HG02973 (cell line): ENCODE measurements at regions not wholly inside any gene's neighbourhood (a gene's known extent, or its start where the extent isn't known, plus 50 kb on each side); places are given as distances from the start of the nearest gene placed in this dataset.

Source experiments
- ATAC-seq: cut with Tn5 transposase; IDR thresholded peaks from one replicate; pipeline ENCODE4 v1.9.1; 2021; ENCODE audit warnings: moderate library complexity; ENCODE audit not compliant: unreplicated experiment

DNA sequence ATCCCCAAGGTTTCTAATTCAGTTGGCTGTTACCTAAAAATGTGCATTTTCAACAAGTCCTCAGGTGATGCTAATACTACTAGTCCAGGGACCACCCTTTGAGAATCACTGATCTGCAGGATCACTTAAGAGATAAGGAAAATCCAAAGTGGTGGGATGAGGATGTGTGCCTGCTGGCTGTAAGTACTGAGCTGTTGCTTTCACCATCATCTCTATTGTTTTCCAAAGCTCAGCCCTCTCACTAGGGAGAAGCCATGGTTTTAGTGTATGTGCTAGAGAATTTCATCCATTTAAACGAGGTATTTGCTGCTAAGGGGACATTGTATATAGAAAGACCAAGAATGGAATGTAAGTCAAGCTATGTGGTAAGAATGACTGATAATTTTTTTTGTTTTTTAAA is 202.3 kb downstream of the KIF21A start:
- ATAC-seq: no peak

DNA sequence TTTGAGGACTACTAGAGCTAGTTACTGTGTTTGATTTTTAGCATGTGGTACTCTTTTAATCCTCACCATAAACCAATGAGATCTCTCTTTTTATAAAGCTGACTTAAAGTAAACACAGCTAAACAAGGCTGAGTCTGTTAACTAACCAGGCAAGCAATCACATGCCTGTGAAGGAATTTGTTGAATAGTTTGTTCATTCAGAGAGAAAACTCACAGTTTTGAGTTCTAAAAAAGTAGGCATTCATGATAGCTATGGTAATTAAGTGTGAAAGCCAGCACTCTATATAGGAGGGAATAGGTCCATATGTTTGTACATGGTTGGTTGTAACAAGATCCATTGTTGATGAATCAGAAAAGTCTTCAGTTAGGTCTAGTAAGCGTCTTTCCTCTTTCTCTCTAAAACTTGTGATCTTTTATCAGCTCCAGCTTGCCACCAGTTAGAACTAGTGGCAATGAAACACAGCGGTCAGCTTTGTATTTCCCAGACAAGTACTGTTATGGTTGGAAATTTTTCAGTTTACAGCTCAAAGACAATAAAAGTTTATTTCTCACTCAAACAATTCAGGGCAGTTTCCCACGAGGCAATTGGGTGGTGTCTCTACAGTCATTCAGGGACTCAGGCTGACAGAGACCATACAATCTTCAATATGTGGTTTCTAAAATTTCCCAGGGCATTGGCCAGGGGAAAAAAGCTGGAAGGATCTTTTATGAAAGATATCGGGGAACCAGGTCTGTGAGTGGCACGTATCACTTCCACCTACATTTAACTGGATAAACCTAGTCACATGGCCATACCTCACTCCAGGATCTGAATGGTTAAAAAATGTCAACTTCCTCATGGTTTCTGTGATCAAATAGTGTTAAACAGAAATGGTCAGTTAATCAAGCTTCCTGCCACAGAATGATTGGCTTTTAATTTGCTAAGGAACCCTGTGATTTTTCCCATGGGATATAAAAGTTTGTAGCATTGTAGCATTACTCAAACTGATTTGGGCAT is 203.1 kb downstream of the KIF21A start:
- ATAC-seq: no peak

GRCh38 chr12:39237004-39237403 is 205.9 kb downstream of the KIF21A start:
- ATAC-seq: no peak

GRCh38 chr12:39235990-39236767 is 206.7 kb downstream of the KIF21A start:
- no peak for ATAC-seq

- ATAC-seq: no peak
These were observed 212.8 kb downstream of the KIF21A start for GRCh38 chr12:39230086-39230485.

DNA sequence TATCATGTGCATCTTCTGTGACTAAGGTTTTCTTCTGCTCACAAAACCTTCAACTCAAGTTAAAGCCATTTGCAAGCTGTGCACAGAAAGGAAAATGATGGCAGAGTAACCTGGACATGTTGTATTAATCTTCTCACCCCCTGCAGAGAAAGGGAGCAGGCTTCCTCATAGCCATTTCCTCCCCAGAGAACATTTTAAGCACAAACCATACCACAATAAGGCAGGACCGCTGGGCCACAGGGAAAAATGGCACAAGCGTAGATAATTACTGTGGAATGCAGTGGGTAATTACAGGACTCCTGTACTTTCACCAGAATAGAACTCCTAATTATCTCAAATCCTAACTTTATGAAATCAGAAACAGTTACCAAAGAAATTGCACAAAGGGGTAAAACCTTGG is 215.7 kb downstream of the KIF21A start:
- ATAC-seq: no peak

DNA sequence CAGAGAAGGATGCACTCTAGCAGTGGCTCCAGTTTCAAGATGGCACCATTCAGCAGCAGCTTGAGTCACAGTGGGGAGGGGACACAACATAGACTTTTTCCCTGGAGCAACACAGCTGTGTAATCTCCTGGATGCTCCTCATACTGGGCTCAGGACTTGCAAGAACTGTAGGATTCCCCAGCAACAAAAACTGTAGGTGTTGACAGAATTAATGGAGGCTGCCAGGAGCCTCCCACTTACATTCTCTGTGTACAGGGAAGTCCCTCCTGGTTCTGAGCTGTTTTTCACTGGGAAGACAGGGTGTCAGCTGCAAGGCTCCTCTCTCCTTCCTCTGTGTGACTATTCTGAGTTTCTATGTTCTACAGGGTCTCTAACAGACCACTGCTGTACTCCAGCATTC is 217.9 kb downstream of the KIF21A start:
- no peak for ATAC-seq

DNA sequence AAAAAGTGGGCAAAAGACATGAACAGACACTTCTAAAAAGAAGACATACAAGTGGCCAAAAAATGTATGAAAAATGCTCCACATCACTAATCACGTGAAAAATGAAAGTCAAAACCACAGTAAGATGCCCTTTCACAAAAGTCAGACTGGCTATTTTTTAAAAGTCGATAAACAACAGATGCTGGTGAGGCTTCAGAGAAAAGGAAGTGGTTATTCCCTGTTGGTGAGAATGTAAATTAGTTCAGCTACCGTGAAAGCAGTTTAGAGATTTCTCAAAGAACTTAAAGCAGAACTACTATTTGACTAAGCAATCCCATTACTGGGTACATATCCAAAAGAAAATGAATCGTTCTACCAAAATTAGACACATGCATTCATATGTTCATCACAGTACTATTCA is 237.0 kb downstream of the KIF21A start:
- ATAC-seq: peak; percentile 86

DNA sequence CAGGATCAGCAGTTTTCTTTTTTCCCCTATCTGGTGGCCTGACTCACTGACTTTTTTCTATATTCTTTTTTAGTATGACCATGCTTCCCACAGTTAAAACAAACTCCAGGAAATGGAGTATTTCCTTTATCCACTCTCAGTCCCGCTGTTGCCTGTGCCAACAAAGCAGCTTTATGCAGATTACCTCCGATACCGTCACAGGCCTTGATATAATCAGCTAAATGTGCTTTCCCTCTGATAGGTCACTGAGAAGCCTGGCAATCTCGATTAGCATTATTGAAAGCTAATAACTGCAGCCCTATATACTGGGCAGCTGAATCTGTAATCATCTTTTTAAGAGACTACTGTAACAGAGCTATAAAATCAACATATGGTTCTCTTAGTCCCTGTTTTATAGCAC is 243.6 kb downstream of the KIF21A start:
- ATAC-seq: no peak

GRCh38 chr12:39188689-39189088 is 254.2 kb downstream of the KIF21A start:
- ATAC-seq: no peak

DNA sequence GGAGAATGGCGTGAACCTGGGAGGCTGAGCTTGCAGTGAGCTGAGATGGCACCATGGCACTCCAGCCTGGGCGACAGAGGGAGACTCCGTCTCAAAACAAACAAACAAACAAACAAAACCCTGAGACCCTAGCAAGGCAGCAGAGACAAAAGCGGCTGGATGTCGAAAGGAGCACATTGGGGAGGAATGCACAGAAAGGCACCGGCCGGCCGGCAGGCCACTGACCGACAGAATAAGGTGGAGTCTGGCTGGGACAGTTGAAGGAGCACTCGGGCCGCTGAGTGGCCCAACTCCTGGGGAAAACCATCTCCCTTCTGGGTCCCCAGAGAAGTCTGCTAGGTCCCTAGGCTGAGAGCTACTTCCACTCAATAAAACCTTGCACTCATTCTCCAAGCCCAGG is 256.2 kb downstream of the KIF21A start:
- ATAC-seq: no peak

- no peak for ATAC-seq
These were observed 264.1 kb downstream of the KIF21A start for GRCh38 chr12:39178837-39179236.

- ATAC-seq: no peak
These were observed 266.6 kb downstream of the KIF21A start for GRCh38 chr12:39176356-39176755.

- ATAC-seq: peak; percentile 88
These were observed 268.3 kb upstream of the CPNE8 start for GRCh38 chr12:39173726-39174125.

- no peak for ATAC-seq
These were observed 259.9 kb upstream of the CPNE8 start for GRCh38 chr12:39165338-39165737.

GRCh38 chr12:39161465-39162085 is 256.2 kb upstream of the CPNE8 start:
- no peak for ATAC-seq

DNA sequence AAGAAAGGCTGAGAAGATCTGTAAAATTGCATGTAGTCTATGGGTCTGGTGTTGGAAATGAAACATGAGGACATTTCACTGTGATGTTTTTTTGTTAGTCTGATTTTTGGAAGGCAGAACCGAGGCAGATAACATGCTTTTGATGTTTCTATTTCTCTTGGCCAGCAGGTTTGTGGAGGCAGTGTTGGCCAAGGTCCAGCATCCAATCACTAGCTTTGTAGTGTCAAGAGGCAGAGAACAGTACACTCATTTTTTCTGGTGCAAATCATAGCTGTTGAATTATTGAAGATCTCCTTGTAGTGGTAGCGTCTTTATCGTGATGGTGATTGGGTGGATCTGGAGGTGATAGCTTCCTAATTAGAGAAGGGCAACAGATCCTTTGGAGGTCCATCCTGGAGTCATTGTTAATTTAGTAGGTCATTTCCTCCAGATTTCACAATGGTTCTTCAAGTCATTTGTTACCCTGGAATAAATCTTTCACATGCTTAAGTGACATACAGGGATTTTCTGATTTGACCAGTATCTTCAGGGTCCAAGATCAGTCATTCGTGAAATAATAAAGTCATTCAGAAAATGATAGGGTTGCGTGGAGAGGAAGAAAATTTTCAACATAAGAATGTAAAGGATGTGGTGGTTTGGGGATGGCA is 252.4 kb upstream of the CPNE8 start:
- ATAC-seq: no peak

GRCh38 chr12:39145175-39145999 is 240.0 kb upstream of the CPNE8 start:
- ATAC-seq: peak; percentile 93

- no peak for ATAC-seq
These were observed 239.2 kb upstream of the CPNE8 start for GRCh38 chr12:39144613-39145061.

GRCh38 chr12:39138268-39138667 is 232.9 kb upstream of the CPNE8 start:
- ATAC-seq: no peak
